Cardiac muscle cell (in vitro differentiated cells and primary cell): ENCODE measurements at regions not wholly inside any gene's neighbourhood (a gene's known extent, or its start where the extent isn't known, plus 50 kb on each side); places are given as distances from the start of the nearest gene placed in this dataset.
A peak's percentile ranks its signal among the peaks of the same experiment; 100 is the strongest.

ENCODE experiments used
- DNase-seq, 2 donors: peaks; one replicate each; pipeline versions ENCODE4 v3.0.0 to v3.0.0-alpha.2; 2010 to 2017; ENCODE audit warnings: low read depth in 1 of 2, low spot score in 1 of 2
- H3K27ac ChIP-seq: fragments of 200-600 bp; sonication (generic); 2 replicates; pipeline ENCODE4 v1.5.1; 2016
- H3K27me3 ChIP-seq: fragments of 200-600 bp; sonication (generic); 2 replicates; pipeline ENCODE4 v1.6.0; 2016; ENCODE audit warnings: control low read depth
- H3K36me3 ChIP-seq: fragments of 200-600 bp; sonication (generic); 2 replicates; pipeline ENCODE4 v1.5.1; 2016; ENCODE audit warnings: control low read depth
- H3K4me1 ChIP-seq: fragments of 200-600 bp; sonication (generic); 2 replicates; pipeline ENCODE4 v1.8.1; 2017; ENCODE audit warnings: low read depth, mild to moderate bottlenecking, mixed run types
- H3K4me3 ChIP-seq: fragments of 200-600 bp; sonication (generic); 2 replicates; pipeline ENCODE4 v1.5.1; 2016; ENCODE audit warnings: mild to moderate bottlenecking
- H3K9me3 ChIP-seq: fragments of 200-600 bp; sonication (generic); 2 replicates; pipeline ENCODE4 v1.5.1; 2017; ENCODE audit warnings: low read depth, mild to moderate bottlenecking, control low read depth
- CTCF ChIP-seq: IDR thresholded peaks from 2 replicates; pipeline ENCODE4 v1.5.1; 2012; ENCODE audit warnings: low read depth, mild to moderate bottlenecking, low read length

GRCh38 chr4:143023239-143023918, 161.3 kb upstream of the USP38 start:
- no peak overlapping the region for H3K4me3 ChIP-seq
- no peaks in the 10 kb centered on the region for H3K27me3 ChIP-seq
- no peaks in the 10 kb centered on the region for H3K4me1 ChIP-seq
- H3K36me3 ChIP-seq = no peaks in the 10 kb centered on the region
- TF ChIP-seq CTCF = no peak
- no peak for DNase-seq
- no peaks in the 10 kb centered on the region for H3K9me3 ChIP-seq
- no peak overlapping the region for H3K27ac ChIP-seq

GRCh38 chr4:143025081-143025704, 159.5 kb upstream of the USP38 start:
- Histone ChIP-seq H3K9me3 (no peaks in the 10 kb centered on the region), H3K36me3 (no peaks in the 10 kb centered on the region), H3K27ac (no peak overlapping the region), H3K27me3 (no peaks in the 10 kb centered on the region), H3K4me1 (no peaks in the 10 kb centered on the region), H3K4me3 (no peak overlapping the region)
- peak; percentile 10 to 34 for DNase-seq
- TF ChIP-seq CTCF = peak; percentile 15

GRCh38 chr4:143026459-143027170, 158.1 kb upstream of the USP38 start:
- DNase-seq = no peak
- Histone ChIP-seq H3K9me3 (no peaks in the 10 kb centered on the region), H3K4me1 (no peaks in the 10 kb centered on the region), H3K36me3 (no peaks in the 10 kb centered on the region), H3K27ac (no peak overlapping the region), H3K27me3 (no peaks in the 10 kb centered on the region), H3K4me3 (no peak overlapping the region)
- no peak for TF ChIP-seq CTCF

GRCh38 chr4:143035661-143036060, 149.1 kb upstream of the USP38 start:
- H3K4me3 ChIP-seq = no peak overlapping the region
- no peaks in the 10 kb centered on the region for H3K9me3 ChIP-seq
- no peak for DNase-seq
- H3K4me1 ChIP-seq = no peaks in the 10 kb centered on the region
- H3K27ac ChIP-seq = no peak overlapping the region
- TF ChIP-seq CTCF = no peak
- no peaks in the 10 kb centered on the region for H3K27me3 ChIP-seq
- no peaks in the 10 kb centered on the region for H3K36me3 ChIP-seq

GRCh38 chr4:143036443-143036842, 148.3 kb upstream of the USP38 start:
- no peaks in the 10 kb centered on the region for H3K4me1 ChIP-seq
- no peak for TF ChIP-seq CTCF
- DNase-seq = no peak
- no peaks in the 10 kb centered on the region for H3K27me3 ChIP-seq
- no peaks in the 10 kb centered on the region for H3K9me3 ChIP-seq
- H3K27ac ChIP-seq = no peak overlapping the region
- H3K4me3 ChIP-seq = no peak overlapping the region
- no peaks in the 10 kb centered on the region for H3K36me3 ChIP-seq
